ENCODE measurements at regions not wholly inside any gene's neighbourhood (a gene's known extent, or its start where the extent isn't known, plus 50 kb on each side); places are given as distances from the start of the nearest gene placed in this dataset.

- no peak for TF ChIP-seq POLR2A (IDR thresholded peaks at IDR 0.05; ENCODE audit: low read depth, low read length)
- no peak for TF ChIP-seq TAF1 (IDR thresholded peaks at IDR 0.05; ENCODE audit: borderline replicate concordance, low read depth, low read length)
Observed at GRCh38 chr6:16989382-16989781, 112.5 kb upstream of the STMND1 start.
